Mesothelial cell of epicardium (in vitro differentiated cells): ENCODE measurements at regions not wholly inside any gene's neighbourhood (a gene's known extent, or its start where the extent isn't known, plus 50 kb on each side); places are given as distances from the start of the nearest gene placed in this dataset.

Source experiments
- DNase-seq, 2 experiments: peaks; one replicate each; pipeline ENCODE4 v3.0.0; 2021; ENCODE audit warnings: low spot score in 2 of 2; ENCODE audit not compliant: unreplicated experiment in 2 of 2
- H3K27ac Mint-ChIP-seq: 2 replicates; pipeline ENCODE4 v1.8.0; 2021; ENCODE audit warnings: mixed read lengths
- H3K27me3 Mint-ChIP-seq: 2 replicates; pipeline ENCODE4 v1.8.0; 2021; ENCODE audit warnings: low read depth, mixed read lengths
- H3K36me3 Mint-ChIP-seq: 2 replicates; pipeline ENCODE4 v1.8.0; 2021; ENCODE audit warnings: mixed read lengths
- H3K4me1 Mint-ChIP-seq: 2 replicates; pipeline ENCODE4 v1.8.0; 2021; ENCODE audit warnings: mixed read lengths
- H3K4me3 Mint-ChIP-seq: 2 replicates; pipeline ENCODE4 v1.8.0; 2021; ENCODE audit warnings: mild to moderate bottlenecking, moderate library complexity, mixed read lengths
- H3K9me3 Mint-ChIP-seq: 2 replicates; pipeline ENCODE4 v1.8.0; 2021; ENCODE audit warnings: mixed read lengths
- TF ChIP-seq, protein P1 (sequence below): fragments of 200-600 bp; sonication (generic); IDR thresholded peaks from one replicate; pipeline ENCODE4 v1.5.0; 2021; ENCODE audit warnings: antibody characterized with exemption; ENCODE audit not compliant: unreplicated experiment

DNA sequence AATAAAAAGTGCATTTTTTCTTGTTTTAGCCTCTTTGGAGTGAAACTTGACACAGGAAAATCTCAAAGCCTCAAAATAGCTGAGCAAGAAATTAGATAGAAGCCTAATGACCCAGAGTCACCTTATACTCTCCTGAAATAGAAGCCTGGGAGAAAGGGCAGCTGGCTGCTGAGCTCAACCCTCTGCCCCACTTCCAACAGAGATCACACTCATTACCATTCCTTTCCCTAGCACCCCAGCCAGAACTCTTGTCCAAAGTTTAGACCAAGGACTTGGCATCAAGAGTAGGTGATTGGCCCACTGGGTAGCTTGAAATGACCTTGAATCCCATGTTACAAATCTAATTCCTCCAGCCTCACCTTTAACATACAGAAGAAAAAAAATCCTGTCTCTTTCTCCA is 62.7 kb upstream of the AMOTL1 start:
- Mint-ChIP-seq H3K27me3 (no peaks in the 10 kb centered on the region), H3K9me3 (peaks cover 5% of the 10 kb centered on the region), H3K36me3 (no peaks in the 10 kb centered on the region), H3K27ac (peak overlapping the region; percentile 38), H3K4me3 (no peak overlapping the region), H3K4me1 (peaks cover 23% of the 10 kb centered on the region)
- DNase-seq, result no peak
- TF ChIP-seq, protein P1, sequence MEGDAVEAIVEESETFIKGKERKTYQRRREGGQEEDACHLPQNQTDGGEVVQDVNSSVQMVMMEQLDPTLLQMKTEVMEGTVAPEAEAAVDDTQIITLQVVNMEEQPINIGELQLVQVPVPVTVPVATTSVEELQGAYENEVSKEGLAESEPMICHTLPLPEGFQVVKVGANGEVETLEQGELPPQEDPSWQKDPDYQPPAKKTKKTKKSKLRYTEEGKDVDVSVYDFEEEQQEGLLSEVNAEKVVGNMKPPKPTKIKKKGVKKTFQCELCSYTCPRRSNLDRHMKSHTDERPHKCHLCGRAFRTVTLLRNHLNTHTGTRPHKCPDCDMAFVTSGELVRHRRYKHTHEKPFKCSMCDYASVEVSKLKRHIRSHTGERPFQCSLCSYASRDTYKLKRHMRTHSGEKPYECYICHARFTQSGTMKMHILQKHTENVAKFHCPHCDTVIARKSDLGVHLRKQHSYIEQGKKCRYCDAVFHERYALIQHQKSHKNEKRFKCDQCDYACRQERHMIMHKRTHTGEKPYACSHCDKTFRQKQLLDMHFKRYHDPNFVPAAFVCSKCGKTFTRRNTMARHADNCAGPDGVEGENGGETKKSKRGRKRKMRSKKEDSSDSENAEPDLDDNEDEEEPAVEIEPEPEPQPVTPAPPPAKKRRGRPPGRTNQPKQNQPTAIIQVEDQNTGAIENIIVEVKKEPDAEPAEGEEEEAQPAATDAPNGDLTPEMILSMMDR, result no peak

DNA sequence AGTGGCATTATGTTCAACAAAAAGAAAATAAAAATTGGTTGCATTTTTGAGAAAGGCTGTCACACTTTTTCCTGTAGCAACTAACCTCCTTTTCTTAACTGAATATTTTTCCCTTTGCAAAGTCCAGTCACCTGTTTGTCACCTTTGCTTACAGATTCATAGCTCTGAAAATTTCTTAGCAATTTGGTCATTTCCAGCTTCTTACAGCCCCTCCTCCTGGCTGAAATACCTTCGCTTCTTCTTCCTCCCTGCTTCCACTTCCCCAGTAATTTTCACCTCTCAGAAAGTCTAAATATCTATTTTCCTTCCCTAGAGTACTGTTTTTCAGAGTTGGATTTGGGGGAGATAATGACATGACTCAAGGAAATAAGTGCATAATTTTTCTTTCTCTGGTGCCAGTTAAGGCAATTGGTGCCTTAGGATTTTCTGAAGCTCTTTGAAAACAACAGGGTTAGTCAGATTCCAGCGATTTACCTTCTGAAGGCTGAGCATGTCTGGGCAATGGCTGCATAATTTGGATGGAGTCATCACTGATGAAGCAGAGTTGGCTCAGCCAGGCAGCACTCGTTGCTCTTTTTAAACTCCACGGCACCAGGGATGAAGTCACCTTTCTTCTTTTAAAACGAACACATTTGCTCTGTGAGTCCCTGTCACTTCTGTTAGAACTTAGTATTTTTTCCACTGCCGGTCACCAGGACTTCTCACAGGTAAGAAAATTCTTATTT is 62.1 kb upstream of the AMOTL1 start:
- H3K4me3 Mint-ChIP-seq, result peak overlapping the region; percentile 54
- TF ChIP-seq, protein P1, result no peak
- DNase-seq, result no peak
- no peaks in the 10 kb centered on the region for H3K36me3 Mint-ChIP-seq
- H3K9me3 Mint-ChIP-seq, result peaks cover under 1% of the 10 kb centered on the region
- H3K4me1 Mint-ChIP-seq, result peaks cover 22% of the 10 kb centered on the region
- H3K27me3 Mint-ChIP-seq, result no peaks in the 10 kb centered on the region
- H3K27ac Mint-ChIP-seq, result peak overlapping the region; percentile 93

DNA sequence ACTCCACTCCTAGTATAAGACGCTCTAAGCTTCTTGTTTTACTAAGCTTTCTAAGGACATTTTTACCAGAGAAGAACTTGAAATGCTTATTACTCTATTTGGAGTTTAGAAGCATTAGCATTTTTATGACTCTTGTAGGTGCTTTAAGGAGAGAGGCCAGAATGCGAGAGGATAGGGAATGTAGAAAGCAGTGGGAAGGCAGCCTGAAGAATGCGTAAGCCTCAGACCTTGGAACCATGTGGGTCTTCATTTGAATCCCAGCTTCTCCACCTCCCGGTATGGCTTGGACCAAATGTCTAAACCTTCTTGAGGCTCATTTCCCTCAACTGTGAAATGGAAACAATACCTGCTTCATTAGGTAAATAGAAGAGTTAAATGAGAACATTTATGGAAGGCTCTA is 60.0 kb upstream of the AMOTL1 start:
- TF ChIP-seq, protein P1, result no peak
- Mint-ChIP-seq H3K27me3 (no peaks in the 10 kb centered on the region), H3K4me3 (no peak overlapping the region), H3K27ac (no peak overlapping the region), H3K36me3 (no peaks in the 10 kb centered on the region), H3K4me1 (peaks cover 22% of the 10 kb centered on the region), H3K9me3 (peaks cover 3% of the 10 kb centered on the region)
- no peak for DNase-seq

DNA sequence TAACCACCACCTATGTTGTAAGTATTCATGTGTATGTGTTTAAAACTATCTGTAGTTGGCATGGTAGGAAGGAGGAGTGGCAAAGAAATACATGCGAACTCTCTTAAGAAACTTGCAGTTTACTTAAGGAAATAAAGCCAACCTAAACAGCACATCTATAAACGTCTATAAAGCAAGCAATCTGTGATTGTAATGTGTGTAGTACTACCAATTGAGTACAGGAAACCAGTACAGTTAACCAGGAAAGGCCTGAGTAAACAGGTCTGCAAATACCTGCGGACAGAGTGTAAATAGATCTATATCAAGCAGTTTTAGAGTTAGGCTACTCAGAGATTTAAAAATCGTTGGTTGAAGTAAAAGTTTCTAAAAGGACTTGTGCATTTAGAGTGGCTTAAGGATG is 59.5 kb upstream of the AMOTL1 start:
- no peak overlapping the region for H3K4me3 Mint-ChIP-seq
- no peak for DNase-seq
- no peaks in the 10 kb centered on the region for H3K27me3 Mint-ChIP-seq
- peaks cover 5% of the 10 kb centered on the region for H3K9me3 Mint-ChIP-seq
- H3K4me1 Mint-ChIP-seq, result peaks cover 22% of the 10 kb centered on the region
- H3K27ac Mint-ChIP-seq, result no peak overlapping the region
- peaks cover under 1% of the 10 kb centered on the region for H3K36me3 Mint-ChIP-seq
- TF ChIP-seq, protein P1, result no peak

DNA sequence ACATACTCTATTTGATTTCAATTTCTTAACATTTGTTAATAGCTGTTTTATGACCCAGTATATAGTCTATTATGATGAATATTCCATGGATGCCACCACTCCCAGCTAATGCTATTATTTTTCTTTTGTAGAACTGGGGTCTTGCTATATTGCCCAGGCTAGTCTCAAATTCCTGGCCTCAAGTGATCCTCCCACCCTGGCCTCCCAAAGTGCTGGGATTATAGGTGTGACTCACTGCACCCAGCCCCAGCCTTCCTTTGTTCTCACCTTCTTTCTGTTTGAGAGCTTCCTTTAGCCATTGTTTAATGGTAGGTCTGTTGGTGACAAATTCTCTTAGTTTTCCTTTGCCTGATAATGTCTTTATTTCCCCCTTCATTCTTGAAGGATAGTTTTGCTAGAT is 52.9 kb upstream of the AMOTL1 start:
- TF ChIP-seq, protein P1, result no peak
- H3K27me3 Mint-ChIP-seq, result no peaks in the 10 kb centered on the region
- H3K4me3 Mint-ChIP-seq, result no peak overlapping the region
- DNase-seq, result no peak
- peaks cover 11% of the 10 kb centered on the region for H3K36me3 Mint-ChIP-seq
- no peak overlapping the region for H3K27ac Mint-ChIP-seq
- peaks cover 40% of the 10 kb centered on the region for H3K9me3 Mint-ChIP-seq
- H3K4me1 Mint-ChIP-seq, result no peaks in the 10 kb centered on the region
